ENCODE measurements at regions not wholly inside any gene's neighbourhood (a gene's known extent, or its start where the extent isn't known, plus 50 kb on each side); places are given as distances from the start of the nearest gene placed in this dataset.
"Not testable (repeated sequence)": the region's sequence is repeated elsewhere in the genome, so short reads cannot be mapped to it uniquely, and the experiment has no call there.

GRCh38 chr13:88718781-88719180, 1047.6 kb downstream of the SLITRK5 start:
- DNase-seq (ENCODE audit: low spot score) = no peak

GRCh38 chr13:88726075-88726474, 1054.9 kb downstream of the SLITRK5 start:
- DNase-seq (ENCODE audit: low spot score) = no peak

GRCh38 chr13:88727236-88727635, 1056.1 kb downstream of the SLITRK5 start:
- not testable (repeated sequence) for DNase-seq (ENCODE audit: low spot score)

- no peak for DNase-seq (ENCODE audit: low spot score)
Measured at GRCh38 chr13:88729605-88730004, 1058.4 kb downstream of the SLITRK5 start.

GRCh38 chr13:88736026-88736425, 1064.9 kb downstream of the SLITRK5 start:
- DNase-seq (ENCODE audit: low spot score) = no peak

- DNase-seq (ENCODE audit: low spot score) = no peak
Measured at GRCh38 chr13:88739195-88739594, 1068.0 kb downstream of the SLITRK5 start.

- no peak for DNase-seq (ENCODE audit: low spot score)
Measured at GRCh38 chr13:88744289-88744688, 1073.1 kb downstream of the SLITRK5 start.

- no peak for DNase-seq (ENCODE audit: low spot score)
Measured at GRCh38 chr13:88745011-88745410, 1073.8 kb downstream of the SLITRK5 start.

GRCh38 chr13:88752041-88752440, 1080.9 kb downstream of the SLITRK5 start:
- no peak for DNase-seq (ENCODE audit: low spot score)

GRCh38 chr13:88754141-88754540, 1083.0 kb downstream of the SLITRK5 start:
- no peak for DNase-seq (ENCODE audit: low spot score)

- DNase-seq (ENCODE audit: low spot score) = no peak
Measured at GRCh38 chr13:88761145-88761544, 1090.0 kb downstream of the SLITRK5 start.

- DNase-seq (ENCODE audit: low spot score) = no peak
Measured at GRCh38 chr13:88764103-88764502, 1092.9 kb downstream of the SLITRK5 start.

- no peak for DNase-seq (ENCODE audit: low spot score)
Measured at GRCh38 chr13:88800505-88800904, 1129.3 kb downstream of the SLITRK5 start.

- no peak for DNase-seq (ENCODE audit: low spot score)
Measured at GRCh38 chr13:88801361-88801760, 1130.2 kb downstream of the SLITRK5 start.

GRCh38 chr13:88802886-88803285, 1131.7 kb downstream of the SLITRK5 start:
- no peak for DNase-seq (ENCODE audit: low spot score)

GRCh38 chr13:88806438-88806837, 1135.3 kb downstream of the SLITRK5 start:
- no peak for DNase-seq (ENCODE audit: low spot score)

GRCh38 chr13:88817560-88817959, 1146.4 kb downstream of the SLITRK5 start:
- DNase-seq (ENCODE audit: low spot score) = no peak

- DNase-seq (ENCODE audit: low spot score) = no peak
Measured at GRCh38 chr13:88823114-88823513, 1151.9 kb downstream of the SLITRK5 start.

GRCh38 chr13:88824218-88824617, 1153.0 kb downstream of the SLITRK5 start:
- no peak for DNase-seq (ENCODE audit: low spot score)

GRCh38 chr13:88840085-88840484, 1168.9 kb downstream of the SLITRK5 start:
- DNase-seq (ENCODE audit: low spot score) = no peak

- DNase-seq (ENCODE audit: low spot score) = not testable (repeated sequence)
Measured at GRCh38 chr13:88852293-88852692, 1181.1 kb downstream of the SLITRK5 start.

- DNase-seq (ENCODE audit: low spot score) = no peak
Measured at GRCh38 chr13:88857256-88857655, 1186.1 kb downstream of the SLITRK5 start.

GRCh38 chr13:88862095-88862620, 1191.0 kb downstream of the SLITRK5 start:
- no peak for DNase-seq (ENCODE audit: low spot score)

GRCh38 chr13:88863116-88863515, 1191.9 kb downstream of the SLITRK5 start:
- DNase-seq (ENCODE audit: low spot score) = no peak

- no peak for DNase-seq (ENCODE audit: low spot score)
Measured at GRCh38 chr13:88866195-88866594, 1195.0 kb downstream of the SLITRK5 start.

Data from CD4-positive, alpha-beta T cell treated with Interleukin-15 for 4 hours (primary cell).